OCI-LY3 (cell line): ENCODE measurements at regions not wholly inside any gene's neighbourhood (a gene's known extent, or its start where the extent isn't known, plus 50 kb on each side); places are given as distances from the start of the nearest gene placed in this dataset.

Source experiments
- EZH2phosphoT487 ChIP-seq: fragments of 200-600 bp; shearing (Covaris generic); IDR thresholded peaks from 2 replicates; pipeline ENCODE4 v1.6.1; 2018; ENCODE audit warnings: antibody characterized with exemption, mixed run types, low read depth
- TF ChIP-seq, protein P1 (sequence below): fragments of 200-600, 300-600 bp; sonication (generic); IDR thresholded peaks from 2 replicates; pipeline ENCODE4 v1.5.1; 2014; ENCODE audit warnings: antibody characterized with exemption, low read length, low read depth

DNA sequence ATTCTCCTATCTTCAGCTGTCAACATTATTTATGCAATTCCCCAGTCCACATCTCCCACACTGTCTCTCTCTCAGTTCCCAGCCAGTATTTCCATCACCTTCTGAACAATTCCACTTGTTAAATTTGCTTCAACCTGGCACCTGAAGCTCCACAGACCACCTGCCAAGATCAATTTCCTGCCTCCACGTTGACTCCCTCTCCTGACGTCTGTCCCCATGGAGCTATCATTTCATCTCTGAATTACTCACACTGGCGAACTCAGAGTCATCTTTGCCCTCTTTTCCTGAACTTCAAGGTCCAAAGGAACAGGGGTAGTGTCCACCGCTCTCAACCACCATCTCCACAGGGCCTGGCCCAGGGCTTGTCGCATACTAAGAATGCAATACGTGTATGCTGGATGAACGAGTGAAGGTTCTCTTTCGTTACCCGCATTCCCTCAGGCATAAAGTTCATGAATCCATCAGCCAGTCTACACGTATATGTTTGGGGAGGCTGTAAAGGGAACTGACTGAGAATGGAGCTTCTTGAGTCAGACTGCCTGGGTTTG, 183.3 kb downstream of the JCAD start:
- TF ChIP-seq, protein P1, sequence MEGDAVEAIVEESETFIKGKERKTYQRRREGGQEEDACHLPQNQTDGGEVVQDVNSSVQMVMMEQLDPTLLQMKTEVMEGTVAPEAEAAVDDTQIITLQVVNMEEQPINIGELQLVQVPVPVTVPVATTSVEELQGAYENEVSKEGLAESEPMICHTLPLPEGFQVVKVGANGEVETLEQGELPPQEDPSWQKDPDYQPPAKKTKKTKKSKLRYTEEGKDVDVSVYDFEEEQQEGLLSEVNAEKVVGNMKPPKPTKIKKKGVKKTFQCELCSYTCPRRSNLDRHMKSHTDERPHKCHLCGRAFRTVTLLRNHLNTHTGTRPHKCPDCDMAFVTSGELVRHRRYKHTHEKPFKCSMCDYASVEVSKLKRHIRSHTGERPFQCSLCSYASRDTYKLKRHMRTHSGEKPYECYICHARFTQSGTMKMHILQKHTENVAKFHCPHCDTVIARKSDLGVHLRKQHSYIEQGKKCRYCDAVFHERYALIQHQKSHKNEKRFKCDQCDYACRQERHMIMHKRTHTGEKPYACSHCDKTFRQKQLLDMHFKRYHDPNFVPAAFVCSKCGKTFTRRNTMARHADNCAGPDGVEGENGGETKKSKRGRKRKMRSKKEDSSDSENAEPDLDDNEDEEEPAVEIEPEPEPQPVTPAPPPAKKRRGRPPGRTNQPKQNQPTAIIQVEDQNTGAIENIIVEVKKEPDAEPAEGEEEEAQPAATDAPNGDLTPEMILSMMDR, result no peak
- no peak for TF ChIP-seq EZH2phosphoT487
